ENCODE measurements at regions not wholly inside any gene's neighbourhood (a gene's known extent, or its start where the extent isn't known, plus 50 kb on each side); places are given as distances from the start of the nearest gene placed in this dataset.

- TF ChIP-seq FOXA2 (IDR thresholded peaks at IDR 0.05) (no peak), CTCF (IDR thresholded peaks at IDR 0.05; ENCODE audit: low read depth, low read length, missing input control) (no peak), GABPA (IDR thresholded peaks at IDR 0.05 in 1 of 2, conservative IDR thresholded peaks at IDR 0.05 in 1 of 2) (no peak), MAX (IDR thresholded peaks at IDR 0.05) (no peak), EGR1 (IDR thresholded peaks at IDR 0.05; ENCODE audit: low read depth in 2 of 2) (no peak), JUND (IDR thresholded peaks at IDR 0.05) (no peak), RAD21 (IDR thresholded peaks at IDR 0.05) (no peak), TAF1 (conservative IDR thresholded peaks at IDR 0.05) (no peak), HNF4A (conservative IDR thresholded peaks at IDR 0.05) (no peak), FOXA1 (IDR thresholded peaks at IDR 0.05) (no peak), YY1 (IDR thresholded peaks at IDR 0.05) (no peak)
Observed at GRCh38 chr12:40587970-40588369, 104.3 kb upstream of the CNTN1 start.

All from liver (tissue), 3 donors.